Mononuclear cell (primary cell): ENCODE measurements at regions not wholly inside any gene's neighbourhood (a gene's known extent, or its start where the extent isn't known, plus 50 kb on each side); places are given as distances from the start of the nearest gene placed in this dataset.

Experiments used
- H3K27me3 ChIP-seq: 2 replicates; pipeline ENCODE4 v1.6.0; 2011; ENCODE audit warnings: low read length, control low read depth; ENCODE audit not compliant: insufficient read depth
- H3K4me1 ChIP-seq: 2 replicates; pipeline ENCODE4 v1.5.1; 2011; ENCODE audit warnings: mild to moderate bottlenecking, low read length, control low read depth; ENCODE audit not compliant: insufficient read depth
- H3K4me3 ChIP-seq: 2 replicates; pipeline ENCODE4 v1.5.1; 2011; ENCODE audit warnings: mild to moderate bottlenecking, low read length, moderate library complexity
- H3K9me3 ChIP-seq: 2 replicates; pipeline ENCODE4 v1.5.1; 2011; ENCODE audit warnings: low read depth, mild to moderate bottlenecking, control low read depth, low read length

- H3K4me1 ChIP-seq = no peaks in the 10 kb centered on the region
- H3K27me3 ChIP-seq = no peaks in the 10 kb centered on the region
- H3K4me3 ChIP-seq = no peak overlapping the region
- no peaks in the 10 kb centered on the region for H3K9me3 ChIP-seq
These were observed 2168.6 kb upstream of the PIK3C3 start for GRCh38 chr18:39786477-39786876.

GRCh38 chr18:39784541-39784940 lies 2170.5 kb upstream of the PIK3C3 start:
- Histone ChIP-seq H3K4me1 (no peaks in the 10 kb centered on the region), H3K9me3 (no peaks in the 10 kb centered on the region), H3K4me3 (no peak overlapping the region), H3K27me3 (no peaks in the 10 kb centered on the region)

- Histone ChIP-seq H3K4me1 (no peaks in the 10 kb centered on the region), H3K27me3 (no peaks in the 10 kb centered on the region), H3K4me3 (no peak overlapping the region), H3K9me3 (no peaks in the 10 kb centered on the region)
These were observed 2173.5 kb upstream of the PIK3C3 start for GRCh38 chr18:39781565-39781964.

- H3K27me3 ChIP-seq = no peaks in the 10 kb centered on the region
- no peaks in the 10 kb centered on the region for H3K9me3 ChIP-seq
- no peak overlapping the region for H3K4me3 ChIP-seq
- no peaks in the 10 kb centered on the region for H3K4me1 ChIP-seq
These were observed 2174.3 kb upstream of the PIK3C3 start for GRCh38 chr18:39780774-39781173.

- no peak overlapping the region for H3K4me3 ChIP-seq
- no peaks in the 10 kb centered on the region for H3K27me3 ChIP-seq
- no peaks in the 10 kb centered on the region for H3K9me3 ChIP-seq
- H3K4me1 ChIP-seq = no peaks in the 10 kb centered on the region
These were observed 2175.1 kb upstream of the PIK3C3 start for GRCh38 chr18:39779926-39780325.

GRCh38 chr18:39776766-39777165 lies 2178.3 kb upstream of the PIK3C3 start:
- Histone ChIP-seq H3K27me3 (no peaks in the 10 kb centered on the region), H3K4me1 (no peaks in the 10 kb centered on the region), H3K4me3 (no peak overlapping the region), H3K9me3 (no peaks in the 10 kb centered on the region)

GRCh38 chr18:39774957-39775598 lies 2180.0 kb upstream of the PIK3C3 start:
- no peaks in the 10 kb centered on the region for H3K9me3 ChIP-seq
- H3K4me3 ChIP-seq = no peak overlapping the region
- no peaks in the 10 kb centered on the region for H3K27me3 ChIP-seq
- H3K4me1 ChIP-seq = no peaks in the 10 kb centered on the region

- H3K27me3 ChIP-seq = no peaks in the 10 kb centered on the region
- H3K4me3 ChIP-seq = no peak overlapping the region
- no peaks in the 10 kb centered on the region for H3K9me3 ChIP-seq
- H3K4me1 ChIP-seq = no peaks in the 10 kb centered on the region
These were observed 2181.4 kb upstream of the PIK3C3 start for GRCh38 chr18:39773646-39774045.

GRCh38 chr18:39772155-39772919 lies 2182.7 kb upstream of the PIK3C3 start:
- Histone ChIP-seq H3K9me3 (no peaks in the 10 kb centered on the region), H3K4me3 (no peak overlapping the region), H3K27me3 (no peaks in the 10 kb centered on the region), H3K4me1 (no peaks in the 10 kb centered on the region)

GRCh38 chr18:39770399-39770798 lies 2184.6 kb upstream of the PIK3C3 start:
- Histone ChIP-seq H3K9me3 (no peaks in the 10 kb centered on the region), H3K4me3 (no peak overlapping the region), H3K4me1 (no peaks in the 10 kb centered on the region), H3K27me3 (no peaks in the 10 kb centered on the region)

- H3K27me3 ChIP-seq = no peaks in the 10 kb centered on the region
- no peaks in the 10 kb centered on the region for H3K9me3 ChIP-seq
- H3K4me3 ChIP-seq = no peak overlapping the region
- no peaks in the 10 kb centered on the region for H3K4me1 ChIP-seq
These were observed 2190.2 kb upstream of the PIK3C3 start for GRCh38 chr18:39764873-39765272.

- Histone ChIP-seq H3K4me3 (no peak overlapping the region), H3K27me3 (no peaks in the 10 kb centered on the region), H3K4me1 (no peaks in the 10 kb centered on the region), H3K9me3 (peaks cover 8% of the 10 kb centered on the region)
These were observed 2193.8 kb upstream of the PIK3C3 start for GRCh38 chr18:39761273-39761672.

- H3K27me3 ChIP-seq = no peaks in the 10 kb centered on the region
- peaks cover 8% of the 10 kb centered on the region for H3K9me3 ChIP-seq
- no peak overlapping the region for H3K4me3 ChIP-seq
- no peaks in the 10 kb centered on the region for H3K4me1 ChIP-seq
These were observed 2194.3 kb upstream of the CELF4 start for GRCh38 chr18:39759926-39760325.

GRCh38 chr18:39753178-39753577 lies 2187.6 kb upstream of the CELF4 start:
- Histone ChIP-seq H3K9me3 (peaks cover 8% of the 10 kb centered on the region), H3K4me1 (no peaks in the 10 kb centered on the region), H3K4me3 (no peak overlapping the region), H3K27me3 (no peaks in the 10 kb centered on the region)

- H3K27me3 ChIP-seq = no peaks in the 10 kb centered on the region
These were observed 2186.8 kb upstream of the CELF4 start for GRCh38 chr18:39752351-39752750.

GRCh38 chr18:39751921-39752320 lies 2186.3 kb upstream of the CELF4 start:
- Histone ChIP-seq H3K4me1 (no peaks in the 10 kb centered on the region), H3K27me3 (no peaks in the 10 kb centered on the region), H3K4me3 (no peak overlapping the region)

More at GRCh38 chr18:39752351-39752750, 2186.8 kb upstream of the CELF4 start:
- Histone ChIP-seq H3K4me1 (no peaks in the 10 kb centered on the region), H3K9me3 (no peaks in the 10 kb centered on the region), H3K4me3 (no peak overlapping the region)

More at GRCh38 chr18:39751921-39752320, 2186.3 kb upstream of the CELF4 start:
- no peaks in the 10 kb centered on the region for H3K9me3 ChIP-seq
